NCI-H82 treated with DMSO at 0.1 percent for 48 hours (cell line): ENCODE measurements at regions not wholly inside any gene's neighbourhood (a gene's known extent, or its start where the extent isn't known, plus 50 kb on each side); places are given as distances from the start of the nearest gene placed in this dataset.
"Not testable (repeated sequence)": the region's sequence is repeated elsewhere in the genome, so short reads cannot be mapped to it uniquely, and the experiment has no call there.

ENCODE experiments used
- DNase-seq: peaks from one replicate; lab custom pipeline; 2025; ENCODE audit not compliant: unreplicated experiment; lab: John Stamatoyannopoulos, UW

DNA sequence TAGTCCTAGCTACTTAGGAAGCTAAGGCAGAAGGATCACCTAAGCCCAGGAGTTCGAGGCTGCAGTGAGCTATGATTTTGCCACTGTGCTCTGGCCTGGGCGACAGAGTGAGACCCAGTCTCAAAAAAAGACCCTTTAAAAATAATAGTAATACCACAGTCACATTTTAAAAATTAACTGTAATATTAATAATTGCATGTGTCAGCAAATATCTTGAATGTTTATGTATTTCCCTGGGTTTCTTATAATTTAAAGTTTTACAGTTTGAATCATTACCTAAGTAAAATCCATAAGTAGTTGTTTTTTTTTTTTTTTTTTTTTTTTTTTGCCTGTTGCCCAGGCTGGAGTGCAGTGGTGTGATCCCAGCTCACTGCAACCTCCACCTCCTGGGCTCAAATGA lies 69.2 kb downstream of the LYZL2 start:
- DNase-seq, result no peak

DNA sequence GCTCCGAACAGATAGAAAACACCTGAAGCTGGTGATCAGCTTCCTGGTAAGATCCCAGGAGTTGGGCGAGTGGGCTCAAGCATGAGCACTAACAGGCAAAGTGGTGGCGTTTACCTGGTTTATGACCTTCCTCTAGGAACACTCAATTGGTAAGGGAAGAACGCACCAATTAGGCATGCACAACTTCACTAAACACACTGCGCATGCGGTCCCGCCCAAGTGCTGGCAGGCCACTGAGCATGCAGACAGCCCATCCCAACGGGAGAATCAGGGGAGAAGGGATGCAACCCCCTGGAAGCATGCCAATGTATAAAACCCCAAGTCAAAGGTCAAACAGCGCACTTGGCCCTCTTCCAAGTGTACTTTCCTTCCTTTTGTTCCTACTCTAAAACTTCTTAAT lies 70.4 kb downstream of the LYZL2 start:
- no peak for DNase-seq

DNA sequence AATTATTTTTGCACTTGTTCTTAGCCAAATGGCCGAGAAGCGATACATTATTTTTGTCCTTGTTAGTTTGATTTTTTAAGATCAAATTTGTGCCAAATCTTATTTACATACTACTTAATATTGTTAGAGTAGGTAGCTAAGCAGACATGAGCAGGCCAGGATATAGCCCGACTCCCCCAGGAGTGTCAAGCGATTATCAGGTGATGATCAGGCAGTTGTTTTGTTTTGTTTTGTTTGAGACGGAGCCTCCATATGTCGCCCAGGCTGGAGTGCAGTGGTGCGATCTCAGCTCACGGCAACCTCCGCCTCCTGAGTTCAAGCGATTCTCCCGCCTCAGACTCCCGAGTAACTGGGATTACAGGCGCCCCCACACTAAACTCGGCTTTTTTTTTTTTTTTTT lies 71.1 kb downstream of the LYZL2 start:
- DNase-seq, result peak; percentile 28

DNA sequence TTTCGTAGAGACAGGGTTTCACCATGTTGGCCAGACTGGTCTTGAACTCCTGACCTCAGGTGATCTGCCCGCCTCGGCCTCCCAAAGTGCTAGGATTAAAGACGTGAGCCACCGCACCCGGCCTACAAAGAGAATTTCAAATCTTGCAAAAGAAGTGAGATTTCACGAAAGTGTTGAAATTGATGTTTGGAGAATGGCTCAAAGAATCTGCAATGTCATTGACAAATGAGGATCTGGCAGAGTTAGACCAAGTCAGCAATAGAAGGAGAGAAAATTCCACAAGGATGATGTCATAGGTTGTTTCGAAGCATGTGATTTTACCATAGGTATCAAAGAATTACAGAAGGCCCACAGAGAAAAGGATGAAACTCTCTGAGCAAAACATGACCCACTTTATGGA lies 71.7 kb downstream of the LYZL2 start:
- DNase-seq, result no peak

DNA sequence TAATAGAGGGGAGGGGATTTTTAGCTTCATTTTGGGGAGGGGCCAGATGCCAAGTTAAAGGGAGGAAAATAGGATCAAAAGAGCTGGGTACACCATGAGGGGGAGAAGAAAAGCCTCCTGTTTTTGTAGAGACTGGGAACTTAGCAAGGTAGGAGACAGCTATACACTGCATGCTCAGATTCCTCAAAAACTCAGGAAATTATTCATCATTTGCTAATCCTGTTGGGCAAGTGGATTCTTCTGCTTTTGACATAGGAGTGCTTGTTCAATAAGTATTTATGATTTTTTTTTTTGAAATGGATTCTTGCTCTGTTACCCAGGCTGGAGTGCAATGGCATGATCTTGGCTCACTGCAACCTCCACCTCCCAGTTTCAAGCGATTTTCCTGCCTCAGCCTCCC lies 73.4 kb downstream of the LYZL2 start:
- DNase-seq, result no peak

DNA sequence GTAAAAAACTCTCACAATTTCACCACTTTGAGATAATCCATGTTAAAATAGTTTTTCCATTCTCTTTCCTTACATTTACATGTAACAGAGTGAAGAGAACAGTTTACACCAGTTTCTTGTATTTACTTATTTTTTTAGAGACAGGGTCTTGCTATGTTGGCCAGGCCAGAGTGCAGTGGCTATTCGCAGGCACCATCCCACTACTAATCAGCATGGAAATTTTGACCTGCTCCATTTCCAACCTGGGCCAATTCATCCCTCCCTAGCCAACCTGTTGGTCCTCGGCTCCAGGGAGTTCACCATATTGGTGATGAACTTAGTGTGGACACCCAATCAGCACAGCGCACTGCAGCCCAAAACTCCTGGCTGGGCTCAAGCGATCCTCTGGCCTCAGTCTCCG lies 74.1 kb downstream of the LYZL2 start:
- DNase-seq, result no peak

DNA sequence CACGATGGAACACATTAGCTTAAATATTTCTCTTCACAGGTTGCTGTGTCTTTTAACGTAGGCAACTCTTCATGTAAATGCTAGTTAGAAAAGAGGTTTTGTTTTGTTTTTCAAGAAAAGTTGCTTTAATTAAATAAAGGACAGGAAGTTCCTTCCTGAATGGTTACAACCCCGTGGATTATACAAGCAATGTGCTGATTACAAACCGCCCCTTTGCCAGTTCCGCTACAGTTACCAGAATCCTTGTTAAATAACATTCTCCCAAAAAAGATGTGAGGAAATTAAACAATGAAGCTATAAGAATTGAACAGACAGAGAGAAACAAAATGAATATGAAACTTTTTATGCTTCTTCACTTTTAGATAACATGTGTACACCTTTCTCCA lies 75.1 kb downstream of the LYZL2 start:
- no peak for DNase-seq

DNA sequence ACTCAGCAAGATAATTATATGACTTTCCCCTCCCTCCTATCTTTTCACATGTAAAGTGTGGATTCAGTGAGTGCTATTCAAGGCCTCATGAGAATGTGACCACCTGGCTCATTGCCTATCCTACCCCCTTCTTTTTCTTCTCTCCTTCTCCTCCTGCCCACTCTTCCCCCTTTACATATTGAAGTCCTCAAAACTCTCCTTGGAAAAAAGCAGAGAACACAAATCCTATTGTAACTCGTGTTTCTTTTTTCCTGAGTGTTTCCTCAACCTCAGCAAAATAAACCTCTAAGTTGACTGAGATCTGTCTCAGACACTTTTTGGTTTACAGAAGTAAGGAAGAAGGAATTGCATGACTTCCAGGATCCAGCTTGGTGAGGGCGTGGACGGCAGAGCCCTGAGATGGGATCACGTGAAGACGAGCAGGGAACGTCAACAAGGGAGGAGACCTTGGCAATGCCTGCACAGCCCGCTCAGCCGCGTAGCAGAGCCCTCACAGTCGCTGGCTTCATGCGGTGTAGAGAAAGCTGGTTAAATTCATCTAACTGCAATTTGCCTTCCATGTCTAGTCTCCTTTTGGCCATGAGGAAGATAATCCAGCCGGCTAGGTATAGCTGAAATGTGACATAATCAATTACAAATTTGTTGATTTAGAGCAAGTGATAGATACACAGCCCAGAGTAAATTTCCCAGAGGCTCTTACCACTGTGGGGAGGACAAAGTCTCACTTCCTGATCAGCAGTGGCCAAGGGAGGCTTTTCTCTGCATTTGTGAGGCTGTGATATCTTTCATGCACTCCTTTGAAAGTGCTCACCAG lies 75.7 kb downstream of the LYZL2 start:
- no peak for DNase-seq

DNA sequence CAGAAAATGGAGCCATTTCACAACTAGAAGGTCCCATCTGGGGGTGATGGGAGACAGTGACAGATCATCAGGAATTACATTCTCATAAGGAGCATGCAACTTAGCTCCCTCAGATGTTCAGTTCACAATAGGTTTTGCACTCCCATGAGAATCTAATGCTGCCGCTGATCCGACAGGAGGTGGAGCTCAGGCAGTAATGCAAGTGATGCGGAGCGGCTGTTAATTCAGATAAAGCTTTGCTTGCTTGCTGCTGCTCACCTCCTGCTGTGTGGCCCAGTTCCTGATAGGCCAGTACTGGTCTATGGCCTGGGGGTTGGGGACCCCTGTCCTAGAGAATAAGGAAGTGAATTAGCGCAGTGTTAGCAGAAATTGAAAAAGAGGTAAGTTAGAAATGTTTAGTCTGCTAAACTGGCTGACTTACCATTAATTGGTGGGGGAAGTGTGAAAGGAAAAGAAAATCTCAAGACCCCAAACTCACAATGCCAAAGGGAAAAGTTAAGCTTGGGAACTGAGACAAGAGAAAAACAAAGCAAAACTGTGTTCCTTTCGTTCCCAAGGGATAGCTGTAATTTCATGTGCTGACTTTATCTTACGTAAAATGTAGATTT lies 76.4 kb downstream of the LYZL2 start:
- peak; percentile 63 for DNase-seq

DNA sequence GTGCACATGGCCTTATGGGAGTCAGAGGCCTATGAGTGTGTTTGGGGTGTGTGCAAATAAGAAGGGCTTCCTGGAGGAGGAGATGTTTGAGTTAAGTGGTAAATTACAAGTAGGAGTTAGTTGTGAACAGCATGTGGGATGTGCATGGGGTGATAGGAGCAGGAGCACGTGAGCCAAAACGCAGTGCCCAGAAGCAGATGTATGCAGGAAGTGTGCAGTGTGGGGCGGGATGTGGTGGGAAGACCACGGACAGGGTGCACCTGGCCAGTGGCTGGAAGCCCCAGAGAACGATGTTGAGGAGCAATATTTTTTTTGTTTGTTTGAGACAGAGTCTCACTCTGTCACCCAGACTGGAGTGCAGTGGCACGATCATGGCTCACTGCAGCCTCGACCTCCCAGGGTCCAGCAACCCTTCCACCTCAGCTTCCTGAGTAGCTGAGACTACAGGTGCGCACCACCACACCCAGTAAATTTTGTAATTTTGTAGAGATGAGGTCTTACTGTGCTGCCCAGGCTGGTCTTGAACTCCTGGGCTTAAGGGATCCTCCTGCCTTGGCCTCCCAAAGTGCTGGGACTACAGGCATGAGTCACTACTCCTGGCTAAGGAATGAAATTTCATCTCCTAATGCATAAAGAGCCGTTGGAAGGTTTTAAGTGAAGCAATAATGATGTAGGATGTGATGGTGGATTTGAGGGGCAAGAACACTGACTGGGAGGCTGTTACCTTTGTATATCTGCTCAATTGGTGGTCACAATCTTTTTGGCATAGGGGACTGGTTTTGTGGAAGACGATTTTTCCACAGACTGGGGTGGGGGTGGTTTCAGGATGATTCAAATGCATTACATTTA lies 78.4 kb downstream of the LYZL2 start:
- DNase-seq, result no peak

DNA sequence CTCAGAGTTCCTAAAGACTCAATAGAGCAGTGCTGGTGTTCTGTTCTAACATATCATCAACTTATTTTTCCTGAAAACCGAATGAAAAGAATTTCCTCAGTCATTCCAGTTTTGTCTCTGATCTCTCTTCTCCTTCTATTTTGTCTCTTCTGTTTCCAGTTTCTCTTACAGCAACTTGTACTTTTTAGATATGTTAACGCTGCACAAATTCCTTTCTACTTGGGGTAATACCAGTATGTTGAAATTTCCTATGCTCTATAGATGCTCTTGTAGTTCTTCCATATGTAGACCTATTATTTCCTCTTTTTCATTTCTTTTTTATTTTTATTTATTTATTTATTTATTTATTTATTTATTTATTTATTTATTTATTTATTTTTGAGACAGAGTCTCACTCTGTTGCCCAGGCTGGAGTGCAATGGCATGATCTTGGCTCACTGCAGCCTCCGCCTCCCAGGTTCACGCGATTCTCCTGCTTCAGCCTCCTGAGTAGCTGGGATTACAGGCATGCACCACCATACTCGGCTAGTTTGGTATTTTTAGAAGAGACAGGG lies 80.3 kb downstream of the LYZL2 start:
- DNase-seq, result not testable (repeated sequence)

DNA sequence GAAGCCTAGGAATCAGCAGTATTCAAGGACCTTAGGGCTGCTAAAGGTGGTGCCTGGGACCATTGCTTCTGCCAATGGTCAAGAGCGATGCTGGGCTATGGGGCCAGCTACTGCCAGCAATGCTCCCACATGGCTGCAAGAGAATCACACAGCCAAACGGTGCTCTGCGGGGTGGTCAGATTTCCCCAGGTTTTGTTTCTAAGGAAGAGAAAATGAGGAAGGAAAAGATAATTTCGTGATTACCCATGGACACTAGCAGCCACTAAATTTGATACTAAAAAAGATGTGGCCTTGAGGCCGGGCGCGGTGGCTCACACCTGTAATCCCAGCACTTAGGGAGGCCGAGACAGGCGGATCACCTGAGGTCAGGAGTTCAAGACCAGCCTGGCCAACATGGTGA lies 83.0 kb downstream of the LYZL2 start:
- no peak for DNase-seq

DNA sequence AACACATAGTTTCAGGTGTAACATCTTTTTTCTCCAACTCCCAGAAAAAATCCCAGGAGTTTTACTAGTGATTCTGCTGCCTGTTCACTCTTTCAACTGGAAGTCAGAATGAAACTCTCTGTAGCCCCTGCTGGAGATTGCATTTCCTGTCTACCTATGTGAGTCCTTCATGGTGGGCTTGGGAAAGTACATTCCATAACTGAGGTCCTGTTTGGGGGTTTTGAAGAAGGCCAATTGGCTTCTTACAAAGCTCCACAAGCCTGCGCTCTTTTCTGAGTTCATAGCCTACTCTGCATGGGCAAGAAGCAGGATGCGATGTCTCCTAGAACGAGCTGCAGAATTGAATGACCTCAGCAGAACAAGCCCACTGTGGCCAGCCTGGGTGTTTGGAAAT lies 86.7 kb downstream of the LYZL2 start:
- no peak for DNase-seq

DNA sequence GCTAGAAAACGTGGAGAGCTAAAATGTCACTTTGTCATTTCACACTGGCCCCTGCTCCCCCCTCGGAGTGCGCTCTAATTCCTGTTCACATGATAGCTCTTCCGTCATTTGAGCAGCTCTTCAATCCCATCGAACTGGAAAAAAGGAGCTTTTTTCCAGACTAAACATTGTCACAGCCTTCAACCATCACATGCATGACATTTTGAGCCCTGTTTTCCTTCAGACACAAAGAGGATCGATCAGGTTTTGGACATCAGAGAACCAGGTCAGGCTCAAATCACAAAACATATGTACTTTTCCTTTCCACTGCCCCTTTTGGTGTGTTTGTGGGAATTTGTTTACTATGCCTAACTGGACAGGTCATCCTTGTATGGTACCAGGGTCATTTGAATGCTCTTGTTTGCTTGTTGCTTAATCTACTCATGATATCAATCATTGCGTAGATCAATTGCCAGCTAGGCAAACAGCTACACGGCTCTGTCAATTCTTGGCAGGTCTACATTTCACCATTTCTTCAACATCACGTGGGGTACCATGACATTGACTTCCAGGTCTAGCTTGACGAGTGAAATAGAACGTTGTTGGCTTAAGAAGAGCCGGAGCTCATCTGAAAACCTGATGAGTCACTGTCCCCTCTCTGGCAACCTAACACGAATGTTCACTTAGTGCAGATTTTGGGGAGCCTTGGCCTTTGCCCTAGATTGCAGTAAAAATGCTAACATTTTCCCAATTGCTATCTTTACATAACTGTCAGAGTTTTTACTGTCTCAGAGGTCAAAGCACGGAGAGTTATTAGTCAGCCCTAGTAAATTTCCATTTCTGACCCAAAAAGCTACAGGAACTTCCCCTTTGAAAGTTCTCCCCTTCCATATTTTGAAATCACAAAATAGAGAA lies 87.3 kb downstream of the LYZL2 start:
- DNase-seq, result no peak

DNA sequence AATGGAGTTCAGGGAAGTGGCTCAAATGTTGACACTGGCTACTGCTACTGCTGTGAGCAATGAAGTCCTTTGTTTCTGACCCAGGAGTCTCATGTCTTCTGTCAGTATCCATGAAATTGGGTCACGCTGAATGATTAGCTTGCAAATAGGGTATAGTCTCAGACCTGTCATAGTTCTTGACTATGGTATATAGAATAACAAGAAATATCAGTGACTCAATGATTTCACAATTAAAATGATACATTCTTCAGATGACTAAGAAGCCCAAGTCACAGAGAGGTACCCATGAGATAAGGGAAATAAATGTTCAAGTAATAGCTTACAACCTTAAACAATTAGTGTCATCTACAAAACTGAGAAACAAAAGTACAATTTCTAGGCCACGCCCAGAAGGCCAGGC lies 89.3 kb downstream of the LYZL2 start:
- DNase-seq, result no peak

DNA sequence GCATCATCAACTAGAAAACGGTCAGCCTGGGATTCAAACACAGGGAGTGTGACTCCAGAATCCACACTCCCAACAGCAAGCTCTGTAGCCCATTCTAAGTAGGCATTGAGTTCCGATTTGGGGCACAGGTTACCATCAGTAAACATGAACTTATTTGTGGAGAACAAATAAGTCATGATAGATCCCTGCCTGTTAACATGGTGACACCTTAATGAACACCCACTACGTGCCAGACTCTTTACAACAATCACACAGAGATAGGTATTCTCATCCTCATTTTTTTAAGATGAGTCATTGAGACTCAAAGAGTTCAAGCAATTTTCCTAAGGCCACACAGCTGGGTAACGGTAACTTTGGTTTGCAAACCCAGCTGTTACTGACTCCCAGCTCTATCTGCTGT lies 91.5 kb downstream of the LYZL2 start:
- no peak for DNase-seq

DNA sequence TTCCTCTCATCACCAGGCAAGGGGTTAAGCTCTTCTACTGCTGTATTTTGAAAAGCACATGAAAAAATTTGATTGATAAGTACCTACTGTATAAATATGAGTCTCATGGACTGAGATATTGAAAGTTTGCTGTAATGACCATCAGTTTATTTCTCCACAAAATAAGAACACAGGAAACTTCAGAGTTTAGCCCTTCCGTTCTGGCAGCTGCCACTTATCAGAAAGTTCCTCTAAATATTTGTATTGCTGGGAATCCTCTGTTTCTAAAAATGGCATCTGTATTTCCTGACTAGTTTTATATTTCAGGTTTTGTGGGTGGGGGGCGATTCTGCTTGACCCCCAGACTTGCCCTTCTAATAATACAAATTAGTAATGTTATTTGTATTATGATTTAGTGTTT lies 92.0 kb downstream of the LYZL2 start:
- DNase-seq, result no peak

DNA sequence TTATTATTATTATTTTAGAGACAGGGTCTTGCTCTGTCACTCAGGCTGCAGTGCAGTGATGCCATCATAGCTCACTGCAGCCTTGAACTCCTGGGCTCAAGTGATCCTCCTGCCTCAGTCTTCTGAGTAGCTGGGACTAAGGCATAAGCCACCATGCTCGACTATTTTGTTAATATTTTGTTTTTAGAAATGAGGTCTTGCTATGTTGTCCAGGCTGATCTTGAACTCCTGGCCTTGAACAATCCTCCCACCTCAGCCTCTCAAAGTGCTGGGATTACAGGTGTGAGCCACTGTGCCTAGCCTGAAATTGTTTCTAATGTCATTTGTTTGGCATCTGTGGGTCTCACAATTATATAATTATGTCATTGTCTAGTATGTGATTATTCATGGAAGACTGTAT lies 92.4 kb downstream of the LYZL2 start:
- not testable (repeated sequence) for DNase-seq

DNA sequence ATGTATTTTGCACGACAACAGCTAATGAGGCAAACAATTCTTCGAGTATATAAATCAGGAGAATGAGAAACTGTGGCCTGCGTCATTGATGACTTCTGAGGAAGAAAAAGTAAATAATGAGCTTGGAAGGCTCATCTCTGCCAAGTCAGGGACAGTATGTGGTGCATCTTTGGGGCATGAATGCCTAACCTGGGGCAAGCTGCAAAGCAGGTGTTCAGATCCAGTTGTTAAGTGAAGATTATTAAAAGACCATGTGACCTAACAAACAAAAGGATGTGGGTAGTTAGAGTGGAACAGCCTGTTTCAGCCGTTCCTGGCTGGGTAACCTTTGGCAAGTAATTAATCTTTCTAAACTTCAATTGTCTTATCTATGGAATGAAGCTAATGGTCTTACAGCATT lies 93.0 kb downstream of the LYZL2 start:
- DNase-seq, result no peak

DNA sequence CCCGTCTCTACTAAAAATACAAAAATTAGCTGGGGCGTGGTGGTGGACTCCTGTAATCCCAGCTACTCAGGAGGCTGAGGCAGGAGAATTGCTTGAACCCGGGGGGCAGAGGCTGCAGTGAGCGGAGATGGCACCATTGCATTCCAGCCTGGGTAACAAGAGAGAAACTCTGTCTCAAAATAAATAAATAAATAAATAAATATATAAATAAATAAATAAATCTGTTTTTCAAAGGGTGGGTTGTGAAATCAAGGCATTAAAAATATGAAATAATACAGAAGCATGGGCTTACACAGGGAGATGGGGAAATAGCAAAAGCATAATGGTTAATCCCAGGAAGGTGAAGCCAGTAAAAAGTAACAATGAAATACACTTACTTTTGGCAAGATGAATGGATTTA lies 93.9 kb downstream of the LYZL2 start:
- no peak for DNase-seq
